GM12865 (cell line): ENCODE measurements at regions not wholly inside any gene's neighbourhood (a gene's known extent, or its start where the extent isn't known, plus 50 kb on each side); places are given as distances from the start of the nearest gene placed in this dataset.

Source experiments
- DNase-seq: peaks from one replicate; pipeline ENCODE4 v3.0.0; 2010; ENCODE audit warnings: low read depth
- H3K4me3 ChIP-seq: 2 replicates; pipeline ENCODE4 v1.5.1; 2011; ENCODE audit warnings: mild to moderate bottlenecking, low read depth, low read length, control low read depth
- CTCF ChIP-seq: IDR thresholded peaks from 2 replicates; pipeline ENCODE4 v1.5.1; 2011; ENCODE audit warnings: low read length, control low read depth, low read depth, inconsistent platforms; ENCODE audit not compliant: insufficient read depth; ENCODE audit errors: missing control alignments

DNA sequence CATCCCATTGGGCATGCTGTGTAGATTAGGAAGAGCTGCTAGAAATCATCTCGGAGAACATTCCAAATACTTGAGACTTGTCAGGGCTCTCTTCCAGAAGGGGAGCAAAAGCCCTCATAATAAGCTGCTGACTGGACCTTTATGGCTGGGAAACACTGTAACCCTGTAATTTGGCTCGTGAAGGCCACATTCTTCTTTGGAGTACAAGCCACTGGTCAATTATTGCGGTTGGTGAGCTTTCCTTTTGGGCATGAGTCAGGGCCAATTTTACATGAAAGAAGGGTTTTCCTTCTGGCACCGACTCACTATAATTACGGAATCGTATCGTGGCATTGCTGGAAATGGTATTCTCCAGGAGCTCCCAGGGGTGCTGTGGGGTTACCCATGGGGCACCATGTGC lies 434.5 kb upstream of the RGMA start:
- TF ChIP-seq CTCF: no peak
- DNase-seq: no peak
- H3K4me3 ChIP-seq: no peak overlapping the region

DNA sequence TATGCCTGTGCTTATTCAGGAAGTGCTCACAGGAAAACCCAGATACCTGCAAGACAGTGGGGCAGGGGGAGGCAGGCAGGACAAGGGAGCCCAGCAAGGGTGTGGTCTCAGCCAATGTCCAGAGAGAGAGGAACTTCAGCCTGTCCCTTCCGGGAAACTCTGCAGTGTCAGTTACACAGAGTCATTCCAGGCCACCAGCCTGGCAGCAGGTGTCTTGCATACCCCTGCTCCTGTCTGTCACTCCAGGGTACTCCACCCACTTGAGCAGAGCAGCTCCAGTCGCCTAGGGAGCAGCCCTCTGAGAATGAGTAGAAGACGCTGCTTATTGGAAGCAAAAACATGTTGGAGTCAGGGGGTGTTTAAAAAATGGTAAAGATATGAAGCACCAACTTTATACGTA lies 431.2 kb upstream of the RGMA start:
- H3K4me3 ChIP-seq: no peak overlapping the region
- no peak for DNase-seq
- TF ChIP-seq CTCF: no peak

GRCh38 chr15:93519599-93519998 lies 430.6 kb upstream of the RGMA start:
- DNase-seq: no peak
- TF ChIP-seq CTCF: no peak
- no peak overlapping the region for H3K4me3 ChIP-seq

GRCh38 chr15:93517176-93517575 lies 428.2 kb upstream of the RGMA start:
- DNase-seq: no peak
- no peak for TF ChIP-seq CTCF
- no peak overlapping the region for H3K4me3 ChIP-seq

DNA sequence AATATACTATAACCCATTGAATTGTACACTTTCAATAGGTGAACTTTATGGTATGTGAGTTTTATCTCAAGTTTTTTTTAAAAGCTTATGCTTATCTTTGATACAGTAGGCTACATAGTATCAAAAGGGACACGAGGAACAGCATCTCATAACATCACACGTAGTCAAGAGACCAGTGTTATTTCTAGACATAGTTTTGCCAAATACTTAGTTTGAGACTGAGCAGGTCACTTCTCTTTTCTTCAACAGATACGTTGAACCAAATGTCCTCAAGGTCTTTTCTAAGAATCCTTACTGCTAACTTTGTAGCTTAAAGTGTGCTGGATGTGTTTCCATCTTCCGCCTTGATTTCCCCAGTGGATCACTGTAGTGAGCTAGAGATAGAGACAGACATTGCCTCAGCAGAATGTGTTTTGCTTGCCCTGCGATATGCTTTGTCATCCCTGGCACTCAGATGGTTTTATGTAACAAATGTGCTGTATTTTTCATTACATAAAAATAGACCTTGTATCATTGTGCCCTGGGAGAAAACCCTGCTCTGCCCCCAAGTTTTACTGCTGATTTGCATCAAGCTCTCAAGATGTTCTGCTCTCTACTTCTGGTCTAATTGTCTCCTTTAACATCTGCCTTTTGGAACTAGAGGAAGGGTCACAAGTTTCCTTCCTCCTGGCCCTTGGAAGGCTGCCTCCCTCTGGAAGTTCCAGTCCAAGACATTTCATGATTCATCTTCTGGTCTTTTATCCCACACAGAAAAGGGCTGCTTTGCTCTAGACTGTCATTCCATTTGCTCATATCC lies 426.4 kb upstream of the RGMA start:
- TF ChIP-seq CTCF: no peak
- no peak overlapping the region for H3K4me3 ChIP-seq
- no peak for DNase-seq

DNA sequence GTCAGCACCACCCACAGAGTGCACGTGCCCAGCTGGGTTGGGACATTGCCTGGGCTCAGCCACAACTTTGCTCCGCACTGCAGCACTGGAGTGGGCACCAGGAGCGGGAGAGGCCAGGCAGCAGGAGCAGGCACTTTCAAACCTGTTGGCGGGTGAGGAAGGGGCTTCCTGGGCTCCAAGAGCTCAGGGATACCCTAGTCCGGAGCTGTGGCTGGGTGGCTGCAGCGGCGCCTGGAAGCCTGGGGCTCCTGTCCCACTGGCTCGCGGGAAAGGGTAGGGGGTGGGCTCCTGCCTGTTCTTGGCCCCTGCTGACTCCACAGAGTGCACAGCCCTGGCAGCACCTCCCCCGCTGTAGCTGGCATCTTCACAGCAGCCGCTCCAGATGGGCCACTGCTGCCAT lies 417.6 kb upstream of the RGMA start:
- H3K4me3 ChIP-seq: no peak overlapping the region
- no peak for DNase-seq
- TF ChIP-seq CTCF: no peak

- no peak for DNase-seq
- H3K4me3 ChIP-seq: no peak overlapping the region
- no peak for TF ChIP-seq CTCF
These were observed 416.5 kb upstream of the RGMA start for GRCh38 chr15:93505506-93505905.
